H1 (cell line): ENCODE measurements at regions not wholly inside any gene's neighbourhood (a gene's known extent, or its start where the extent isn't known, plus 50 kb on each side); places are given as distances from the start of the nearest gene placed in this dataset.

Experiments
- BCL11A ChIP-seq, 2 experiments: IDR thresholded peaks; one replicate each; pipeline ENCODE4 v1.6.1; 2011; ENCODE audit warnings: low read depth in 2 of 2, low read length in 2 of 2, mild to moderate bottlenecking in 2 of 2
- CTBP2 ChIP-seq: IDR thresholded peaks from 2 replicates; pipeline ENCODE4 v1.7.0; 2011; ENCODE audit warnings: borderline replicate concordance, mild to moderate bottlenecking, moderate library complexity, mixed read lengths, low read length; ENCODE audit not compliant: insufficient read depth, insufficient read length
- JUND ChIP-seq: IDR thresholded peaks from 2 replicates; pipeline ENCODE4 v1.6.1; 2011; ENCODE audit warnings: mild to moderate bottlenecking, improper control_type of control experiment, low read length
- KDM4A ChIP-seq: IDR thresholded peaks from one replicate; pipeline ENCODE4 v1.7.1; 2012; ENCODE audit warnings: low read depth, mild to moderate bottlenecking, moderate library complexity, low read length, inconsistent platforms; ENCODE audit not compliant: severe bottlenecking
- NANOG ChIP-seq: IDR thresholded peaks from 2 replicates; pipeline ENCODE4 v1.6.1; 2011; ENCODE audit warnings: low read length, low read depth, mild to moderate bottlenecking, inconsistent platforms; ENCODE audit not compliant: insufficient read depth, poor library complexity, severe bottlenecking
- POU5F1 ChIP-seq: IDR thresholded peaks from 2 replicates; pipeline ENCODE4 v1.6.1; 2011; ENCODE audit warnings: low read depth, mild to moderate bottlenecking, low read length, moderate library complexity
- SAP30 ChIP-seq: fragments of 300-600 bp; sonication (generic); IDR thresholded peaks from 2 replicates; pipeline ENCODE4 v1.7.1; 2012; ENCODE audit warnings: low read length, moderate library complexity, mild to moderate bottlenecking, inconsistent platforms; ENCODE audit not compliant: insufficient read depth, insufficient replicate concordance
- SIRT6 ChIP-seq: IDR thresholded peaks from one replicate; pipeline ENCODE4 v1.7.1; 2012; ENCODE audit warnings: low read length, inconsistent platforms
- SP2 ChIP-seq: IDR thresholded peaks from 2 replicates; pipeline ENCODE4 v1.6.1; 2012; ENCODE audit warnings: mild to moderate bottlenecking, low read length, inconsistent platforms
- SP4 ChIP-seq: IDR thresholded peaks from 2 replicates; pipeline ENCODE4 v1.6.1; 2012; ENCODE audit warnings: low read length, inconsistent platforms
- TF ChIP-seq, protein P1 (sequence below): fragments of 300-600 bp; sonication (generic); IDR thresholded peaks from 2 replicates; pipeline ENCODE4 v1.7.1; 2012; ENCODE audit warnings: low read length, moderate library complexity, mild to moderate bottlenecking, inconsistent platforms; ENCODE audit not compliant: insufficient replicate concordance
- TF ChIP-seq, protein P2 (sequence below): IDR thresholded peaks from 2 replicates; pipeline ENCODE4 v1.6.1; 2012; ENCODE audit warnings: inconsistent platforms

DNA sequence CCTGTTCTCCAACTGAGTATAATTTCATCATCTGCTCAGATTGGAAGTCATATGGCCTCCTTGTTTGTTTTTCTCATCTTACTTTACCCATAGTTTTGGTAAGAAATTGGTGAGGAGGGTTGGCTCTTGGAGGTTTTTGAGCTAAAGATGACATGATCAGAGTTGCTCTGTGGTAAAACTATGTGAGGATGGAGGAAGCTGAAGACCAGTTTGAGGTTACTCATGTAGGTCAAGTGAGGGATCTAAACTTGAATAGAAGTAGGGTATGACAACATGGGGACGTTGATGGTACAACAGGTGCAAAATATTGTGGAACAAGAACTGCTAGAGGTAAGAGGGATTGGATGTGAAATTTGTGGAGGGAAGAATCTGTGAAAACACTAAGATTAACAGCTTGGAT, 87.7 kb upstream of the NEO1 start (continued):
- TF ChIP-seq, protein P1, sequence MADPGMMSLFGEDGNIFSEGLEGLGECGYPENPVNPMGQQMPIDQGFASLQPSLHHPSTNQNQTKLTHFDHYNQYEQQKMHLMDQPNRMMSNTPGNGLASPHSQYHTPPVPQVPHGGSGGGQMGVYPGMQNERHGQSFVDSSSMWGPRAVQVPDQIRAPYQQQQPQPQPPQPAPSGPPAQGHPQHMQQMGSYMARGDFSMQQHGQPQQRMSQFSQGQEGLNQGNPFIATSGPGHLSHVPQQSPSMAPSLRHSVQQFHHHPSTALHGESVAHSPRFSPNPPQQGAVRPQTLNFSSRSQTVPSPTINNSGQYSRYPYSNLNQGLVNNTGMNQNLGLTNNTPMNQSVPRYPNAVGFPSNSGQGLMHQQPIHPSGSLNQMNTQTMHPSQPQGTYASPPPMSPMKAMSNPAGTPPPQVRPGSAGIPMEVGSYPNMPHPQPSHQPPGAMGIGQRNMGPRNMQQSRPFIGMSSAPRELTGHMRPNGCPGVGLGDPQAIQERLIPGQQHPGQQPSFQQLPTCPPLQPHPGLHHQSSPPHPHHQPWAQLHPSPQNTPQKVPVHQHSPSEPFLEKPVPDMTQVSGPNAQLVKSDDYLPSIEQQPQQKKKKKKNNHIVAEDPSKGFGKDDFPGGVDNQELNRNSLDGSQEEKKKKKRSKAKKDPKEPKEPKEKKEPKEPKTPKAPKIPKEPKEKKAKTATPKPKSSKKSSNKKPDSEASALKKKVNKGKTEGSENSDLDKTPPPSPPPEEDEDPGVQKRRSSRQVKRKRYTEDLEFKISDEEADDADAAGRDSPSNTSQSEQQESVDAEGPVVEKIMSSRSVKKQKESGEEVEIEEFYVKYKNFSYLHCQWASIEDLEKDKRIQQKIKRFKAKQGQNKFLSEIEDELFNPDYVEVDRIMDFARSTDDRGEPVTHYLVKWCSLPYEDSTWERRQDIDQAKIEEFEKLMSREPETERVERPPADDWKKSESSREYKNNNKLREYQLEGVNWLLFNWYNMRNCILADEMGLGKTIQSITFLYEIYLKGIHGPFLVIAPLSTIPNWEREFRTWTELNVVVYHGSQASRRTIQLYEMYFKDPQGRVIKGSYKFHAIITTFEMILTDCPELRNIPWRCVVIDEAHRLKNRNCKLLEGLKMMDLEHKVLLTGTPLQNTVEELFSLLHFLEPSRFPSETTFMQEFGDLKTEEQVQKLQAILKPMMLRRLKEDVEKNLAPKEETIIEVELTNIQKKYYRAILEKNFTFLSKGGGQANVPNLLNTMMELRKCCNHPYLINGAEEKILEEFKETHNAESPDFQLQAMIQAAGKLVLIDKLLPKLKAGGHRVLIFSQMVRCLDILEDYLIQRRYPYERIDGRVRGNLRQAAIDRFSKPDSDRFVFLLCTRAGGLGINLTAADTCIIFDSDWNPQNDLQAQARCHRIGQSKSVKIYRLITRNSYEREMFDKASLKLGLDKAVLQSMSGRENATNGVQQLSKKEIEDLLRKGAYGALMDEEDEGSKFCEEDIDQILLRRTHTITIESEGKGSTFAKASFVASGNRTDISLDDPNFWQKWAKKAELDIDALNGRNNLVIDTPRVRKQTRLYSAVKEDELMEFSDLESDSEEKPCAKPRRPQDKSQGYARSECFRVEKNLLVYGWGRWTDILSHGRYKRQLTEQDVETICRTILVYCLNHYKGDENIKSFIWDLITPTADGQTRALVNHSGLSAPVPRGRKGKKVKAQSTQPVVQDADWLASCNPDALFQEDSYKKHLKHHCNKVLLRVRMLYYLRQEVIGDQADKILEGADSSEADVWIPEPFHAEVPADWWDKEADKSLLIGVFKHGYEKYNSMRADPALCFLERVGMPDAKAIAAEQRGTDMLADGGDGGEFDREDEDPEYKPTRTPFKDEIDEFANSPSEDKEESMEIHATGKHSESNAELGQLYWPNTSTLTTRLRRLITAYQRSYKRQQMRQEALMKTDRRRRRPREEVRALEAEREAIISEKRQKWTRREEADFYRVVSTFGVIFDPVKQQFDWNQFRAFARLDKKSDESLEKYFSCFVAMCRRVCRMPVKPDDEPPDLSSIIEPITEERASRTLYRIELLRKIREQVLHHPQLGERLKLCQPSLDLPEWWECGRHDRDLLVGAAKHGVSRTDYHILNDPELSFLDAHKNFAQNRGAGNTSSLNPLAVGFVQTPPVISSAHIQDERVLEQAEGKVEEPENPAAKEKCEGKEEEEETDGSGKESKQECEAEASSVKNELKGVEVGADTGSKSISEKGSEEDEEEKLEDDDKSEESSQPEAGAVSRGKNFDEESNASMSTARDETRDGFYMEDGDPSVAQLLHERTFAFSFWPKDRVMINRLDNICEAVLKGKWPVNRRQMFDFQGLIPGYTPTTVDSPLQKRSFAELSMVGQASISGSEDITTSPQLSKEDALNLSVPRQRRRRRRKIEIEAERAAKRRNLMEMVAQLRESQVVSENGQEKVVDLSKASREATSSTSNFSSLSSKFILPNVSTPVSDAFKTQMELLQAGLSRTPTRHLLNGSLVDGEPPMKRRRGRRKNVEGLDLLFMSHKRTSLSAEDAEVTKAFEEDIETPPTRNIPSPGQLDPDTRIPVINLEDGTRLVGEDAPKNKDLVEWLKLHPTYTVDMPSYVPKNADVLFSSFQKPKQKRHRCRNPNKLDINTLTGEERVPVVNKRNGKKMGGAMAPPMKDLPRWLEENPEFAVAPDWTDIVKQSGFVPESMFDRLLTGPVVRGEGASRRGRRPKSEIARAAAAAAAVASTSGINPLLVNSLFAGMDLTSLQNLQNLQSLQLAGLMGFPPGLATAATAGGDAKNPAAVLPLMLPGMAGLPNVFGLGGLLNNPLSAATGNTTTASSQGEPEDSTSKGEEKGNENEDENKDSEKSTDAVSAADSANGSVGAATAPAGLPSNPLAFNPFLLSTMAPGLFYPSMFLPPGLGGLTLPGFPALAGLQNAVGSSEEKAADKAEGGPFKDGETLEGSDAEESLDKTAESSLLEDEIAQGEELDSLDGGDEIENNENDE, result no peak
- TF ChIP-seq CTBP2, result no peak
- TF ChIP-seq JUND, result no peak
- TF ChIP-seq SP2, result no peak
- no peak for TF ChIP-seq BCL11A (IDR thresholded peaks at IDR 0.05; ENCODE audit: low read depth in 2 of 2, low read length in 2 of 2)
- TF ChIP-seq NANOG, result no peak
- TF ChIP-seq, protein P2, sequence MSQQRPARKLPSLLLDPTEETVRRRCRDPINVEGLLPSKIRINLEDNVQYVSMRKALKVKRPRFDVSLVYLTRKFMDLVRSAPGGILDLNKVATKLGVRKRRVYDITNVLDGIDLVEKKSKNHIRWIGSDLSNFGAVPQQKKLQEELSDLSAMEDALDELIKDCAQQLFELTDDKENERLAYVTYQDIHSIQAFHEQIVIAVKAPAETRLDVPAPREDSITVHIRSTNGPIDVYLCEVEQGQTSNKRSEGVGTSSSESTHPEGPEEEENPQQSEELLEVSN, result no peak
- no peak for TF ChIP-seq KDM4A
- no peak for TF ChIP-seq SIRT6
- TF ChIP-seq POU5F1, result no peak
- TF ChIP-seq SP4, result no peak
- TF ChIP-seq SAP30, result no peak
